ENCODE measurements at regions not wholly inside any gene's neighbourhood (a gene's known extent, or its start where the extent isn't known, plus 50 kb on each side); places are given as distances from the start of the nearest gene placed in this dataset.

- no peak for TF ChIP-seq CTCF (IDR thresholded peaks at IDR 0.05; ENCODE audit: low read length)
- no peak for TF ChIP-seq EZH2 (IDR thresholded peaks at IDR 0.05; ENCODE audit: borderline replicate concordance, low read length)
Measured at GRCh38 chr1:199529324-199529723, 498.2 kb upstream of the NR5A2 start.

All from OCI-LY1 (cell line).